ENCODE measurements at regions not wholly inside any gene's neighbourhood (a gene's known extent, or its start where the extent isn't known, plus 50 kb on each side); places are given as distances from the start of the nearest gene placed in this dataset.

DNA sequence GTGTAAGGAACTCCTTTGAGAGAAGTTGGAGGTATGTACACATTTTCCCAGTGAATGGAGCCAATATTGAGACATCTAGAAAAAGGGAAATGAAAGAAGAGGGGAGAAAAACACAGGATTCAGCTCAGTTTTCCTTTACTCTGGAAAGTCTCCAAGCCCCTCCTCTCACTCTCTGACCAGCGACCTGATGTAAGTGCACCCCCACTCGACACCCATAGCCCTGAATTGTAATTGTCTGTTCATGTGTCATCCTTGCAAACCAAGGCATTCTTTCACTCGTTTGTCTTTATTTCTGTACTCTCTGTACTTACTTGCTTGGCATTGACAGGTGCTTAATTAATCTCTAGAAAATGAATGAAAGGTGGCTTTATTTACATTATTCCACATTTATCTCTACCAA is 55.7 kb upstream of the CTAGE1 start:
- TF ChIP-seq, protein P1, sequence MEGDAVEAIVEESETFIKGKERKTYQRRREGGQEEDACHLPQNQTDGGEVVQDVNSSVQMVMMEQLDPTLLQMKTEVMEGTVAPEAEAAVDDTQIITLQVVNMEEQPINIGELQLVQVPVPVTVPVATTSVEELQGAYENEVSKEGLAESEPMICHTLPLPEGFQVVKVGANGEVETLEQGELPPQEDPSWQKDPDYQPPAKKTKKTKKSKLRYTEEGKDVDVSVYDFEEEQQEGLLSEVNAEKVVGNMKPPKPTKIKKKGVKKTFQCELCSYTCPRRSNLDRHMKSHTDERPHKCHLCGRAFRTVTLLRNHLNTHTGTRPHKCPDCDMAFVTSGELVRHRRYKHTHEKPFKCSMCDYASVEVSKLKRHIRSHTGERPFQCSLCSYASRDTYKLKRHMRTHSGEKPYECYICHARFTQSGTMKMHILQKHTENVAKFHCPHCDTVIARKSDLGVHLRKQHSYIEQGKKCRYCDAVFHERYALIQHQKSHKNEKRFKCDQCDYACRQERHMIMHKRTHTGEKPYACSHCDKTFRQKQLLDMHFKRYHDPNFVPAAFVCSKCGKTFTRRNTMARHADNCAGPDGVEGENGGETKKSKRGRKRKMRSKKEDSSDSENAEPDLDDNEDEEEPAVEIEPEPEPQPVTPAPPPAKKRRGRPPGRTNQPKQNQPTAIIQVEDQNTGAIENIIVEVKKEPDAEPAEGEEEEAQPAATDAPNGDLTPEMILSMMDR (IDR thresholded peaks at IDR 0.05) = no peak
- TF ChIP-seq POLR2A (IDR thresholded peaks at IDR 0.05) = no peak

All from adrenal gland (tissue), 5 donors.